ENCODE measurements at regions not wholly inside any gene's neighbourhood (a gene's known extent, or its start where the extent isn't known, plus 50 kb on each side); places are given as distances from the start of the nearest gene placed in this dataset.
"Not testable (repeated sequence)": the region's sequence is repeated elsewhere in the genome, so short reads cannot be mapped to it uniquely, and the experiment has no call there.

DNA sequence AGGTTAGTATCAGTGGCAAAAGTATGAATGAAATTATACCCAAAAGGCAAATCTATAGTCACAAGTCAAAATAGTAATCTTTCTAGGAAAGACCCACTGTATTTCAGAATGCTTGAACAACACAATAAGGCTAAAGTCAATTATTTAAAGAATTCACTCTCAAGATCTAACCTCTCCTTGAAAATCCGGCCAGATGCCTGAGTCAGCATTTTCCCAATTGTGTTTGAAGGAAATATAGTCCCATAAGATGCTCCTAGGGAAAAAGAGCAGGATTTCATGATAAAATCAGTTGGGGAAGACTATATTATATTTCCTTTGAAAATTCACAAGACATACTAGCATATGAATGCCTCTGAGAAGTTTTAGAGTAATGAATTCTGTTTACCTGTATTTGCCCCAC is 1075.0 kb downstream of the GRM8 start:
- DNase-seq, result no peak

DNA sequence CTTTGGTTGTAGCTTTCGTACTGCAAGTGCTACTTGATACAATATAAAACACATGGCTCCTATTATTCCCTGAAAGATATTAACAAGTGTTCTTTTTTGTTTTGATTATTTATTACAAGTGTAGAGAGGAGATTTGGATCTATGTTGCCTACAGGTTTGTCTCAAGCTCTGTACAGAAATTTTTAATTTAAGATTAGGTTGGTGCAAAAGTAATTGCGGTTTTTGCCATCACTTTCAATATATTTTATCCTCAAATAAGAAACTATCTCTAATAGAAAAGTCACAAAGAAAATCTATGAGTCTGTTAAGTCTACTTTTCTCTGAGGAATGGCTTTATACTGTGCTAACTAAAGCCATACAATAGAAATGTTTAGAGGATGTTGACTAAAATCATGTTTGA is 1086.1 kb downstream of the GRM8 start:
- DNase-seq, result no peak

DNA sequence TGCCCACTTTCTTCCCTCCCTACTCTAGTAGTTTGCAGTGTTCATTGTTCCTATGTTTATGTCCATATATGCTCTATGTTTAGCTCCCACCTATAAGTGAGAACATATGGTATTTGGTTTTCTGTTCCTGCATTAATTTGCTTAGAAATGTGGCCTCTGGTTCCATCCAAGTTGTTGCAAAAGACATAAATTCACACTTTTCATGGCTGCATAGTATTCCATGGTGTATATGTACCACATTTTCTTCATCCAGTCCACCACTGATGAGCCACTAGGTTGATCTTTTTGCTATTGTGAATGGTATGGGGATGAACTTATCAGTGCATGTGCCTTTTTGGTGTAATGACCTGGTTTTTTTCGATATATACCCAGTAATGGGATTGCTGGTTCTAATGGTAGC is 1089.1 kb downstream of the GRM8 start:
- no peak for DNase-seq

DNA sequence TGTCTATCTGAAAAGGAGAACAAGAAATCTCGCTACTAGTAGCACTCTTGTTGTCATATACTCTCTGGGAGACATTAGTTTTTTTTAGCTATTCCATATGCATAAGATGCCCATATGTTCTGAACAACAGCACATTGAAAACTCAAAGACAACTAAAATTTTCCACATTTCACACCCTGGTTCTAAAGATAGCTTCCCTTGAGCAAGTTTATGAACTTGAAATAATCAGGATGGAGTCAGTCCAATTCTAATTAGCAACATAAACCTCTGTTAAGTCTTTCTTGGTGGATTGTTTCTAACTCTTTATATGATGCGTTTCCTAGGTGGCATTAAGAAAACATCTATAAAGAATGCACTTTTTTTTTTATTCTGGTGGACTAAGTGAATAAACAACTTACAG is 1095.3 kb downstream of the GRM8 start:
- no peak for DNase-seq

DNA sequence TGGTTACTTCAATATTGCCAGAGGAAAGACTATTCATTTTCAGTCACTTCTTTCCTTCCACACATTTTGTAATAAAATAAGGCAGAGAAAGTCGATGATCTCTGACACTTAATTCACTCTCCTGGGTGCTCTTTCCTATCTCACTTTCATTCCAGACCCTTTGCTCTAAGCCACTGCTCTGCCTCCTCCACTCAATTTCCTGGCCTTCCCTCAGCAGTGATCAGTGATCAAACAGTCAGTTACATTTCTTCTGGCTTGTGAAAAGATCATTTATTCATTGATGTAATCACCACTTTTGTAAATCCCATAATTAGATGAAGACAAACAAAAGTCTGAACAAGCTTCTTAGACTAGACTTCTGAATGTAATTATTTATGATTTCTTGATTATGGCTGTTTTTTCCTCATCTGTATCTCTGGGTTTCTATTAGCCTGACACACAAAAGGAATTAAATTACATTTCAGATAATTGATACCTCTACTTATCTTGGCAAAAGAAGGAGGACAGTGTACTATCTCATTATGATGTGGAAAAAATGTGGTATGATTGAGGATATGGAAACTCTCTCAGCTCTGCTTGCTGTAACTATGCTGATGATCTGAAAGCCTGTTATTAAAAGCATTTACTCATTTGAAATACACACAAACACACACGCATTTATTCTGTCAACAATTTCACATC is 1102.3 kb downstream of the GRM8 start:
- peak; percentile 88 for DNase-seq

DNA sequence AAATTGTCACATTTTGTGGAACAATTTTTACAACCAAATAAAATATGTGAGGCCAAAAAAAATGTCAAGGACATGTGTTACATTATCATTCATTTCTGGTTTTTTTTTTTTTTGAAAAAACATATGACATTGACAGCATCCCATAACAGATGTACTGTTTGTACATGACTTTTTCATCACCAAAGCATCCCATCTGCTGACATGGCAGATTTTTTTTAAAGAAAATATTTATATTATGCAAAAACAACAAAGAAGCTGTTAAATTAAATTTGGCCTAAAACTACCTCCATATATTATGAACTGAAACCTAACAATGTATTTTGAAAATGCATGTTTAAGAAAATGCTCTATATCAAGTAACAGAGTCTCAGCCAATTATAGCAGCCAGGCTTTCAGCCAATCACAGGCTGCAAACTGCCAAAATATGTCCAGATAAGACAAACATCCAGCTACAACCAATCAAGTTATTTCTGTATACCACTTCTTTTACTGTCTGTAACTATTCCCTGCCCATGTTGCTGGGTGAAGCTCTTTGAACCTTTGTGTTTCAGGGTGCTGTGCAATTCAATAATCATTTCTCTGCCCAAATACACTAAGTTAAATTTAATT is 1111.8 kb downstream of the GRM8 start:
- no peak for DNase-seq

DNA sequence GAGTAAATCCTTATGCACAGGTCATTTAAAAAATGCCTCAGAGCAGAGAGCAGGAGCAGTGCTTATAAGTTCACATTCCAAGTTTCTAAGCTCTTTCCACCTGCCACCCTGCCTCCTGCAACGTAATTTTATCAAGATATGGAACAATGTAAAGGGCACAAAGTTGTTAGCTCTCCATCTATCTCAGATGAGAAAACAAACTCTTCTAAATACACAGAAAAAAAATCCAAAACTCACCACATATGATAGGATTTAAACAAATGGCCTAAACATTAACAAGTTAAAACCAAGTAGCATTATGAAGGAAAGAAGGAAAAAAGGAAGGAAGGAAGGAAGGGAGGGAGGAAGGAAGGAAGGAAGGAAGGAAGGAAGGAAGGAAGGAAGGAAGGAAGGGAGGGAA is 1132.8 kb downstream of the GRM8 start:
- DNase-seq, result no peak

DNA sequence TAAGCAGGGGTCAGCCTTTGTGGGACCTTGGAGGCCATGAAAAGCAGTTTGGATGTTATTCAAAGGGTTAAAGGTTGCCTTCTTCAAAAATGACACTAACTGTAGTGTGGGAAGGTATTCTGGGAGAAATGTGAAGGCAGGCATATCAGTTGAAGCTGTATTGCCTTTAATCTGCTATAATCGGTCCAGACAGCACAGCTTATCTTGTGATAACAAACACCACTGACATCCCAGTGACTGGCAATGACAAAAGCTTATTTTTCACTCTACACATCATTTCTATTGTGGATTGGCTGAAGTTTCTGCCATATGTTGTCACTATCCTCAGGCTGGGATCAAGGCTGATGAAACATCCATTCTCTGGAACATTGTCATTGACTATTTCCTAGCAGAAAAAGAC is 1149.2 kb downstream of the GRM8 start:
- DNase-seq, result no peak

DNA sequence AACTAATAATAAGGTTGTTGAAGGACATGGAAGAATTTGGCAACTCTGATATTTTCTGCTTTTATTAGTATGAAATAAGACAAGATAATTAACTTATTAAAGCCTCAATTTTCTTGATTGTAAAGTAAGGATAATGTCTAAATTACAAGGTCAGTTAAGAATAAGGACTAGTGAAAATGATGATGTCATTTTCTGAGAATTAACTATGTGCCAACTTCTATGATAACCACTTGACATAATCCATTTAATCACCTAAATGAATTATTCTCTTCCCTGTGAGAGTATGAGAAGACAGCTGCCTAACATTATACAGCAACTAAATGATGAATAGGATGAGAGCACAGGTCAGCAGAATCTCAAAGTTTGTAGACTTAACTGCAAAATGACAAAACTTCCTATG is 1153.4 kb upstream of the POT1 start:
- no peak for DNase-seq

DNA sequence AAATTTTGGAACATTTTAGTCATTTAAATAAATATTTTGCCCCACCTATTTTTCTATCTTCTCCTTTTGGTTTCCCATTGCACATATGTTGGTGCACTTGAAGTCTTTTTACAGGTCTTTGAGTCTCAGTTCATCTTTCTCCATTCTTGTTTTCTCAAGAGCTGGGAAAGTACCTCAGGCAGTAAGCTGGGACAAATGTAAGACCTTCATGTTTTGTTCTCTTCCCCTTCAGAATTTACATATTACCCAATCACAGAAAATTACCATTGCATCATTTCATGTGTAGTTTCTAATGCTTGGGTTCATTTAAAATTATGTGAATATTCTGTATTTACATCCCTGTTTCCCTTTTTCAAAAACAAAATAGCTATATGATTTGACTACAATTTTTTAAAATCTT is 1150.0 kb upstream of the POT1 start:
- no peak for DNase-seq

DNA sequence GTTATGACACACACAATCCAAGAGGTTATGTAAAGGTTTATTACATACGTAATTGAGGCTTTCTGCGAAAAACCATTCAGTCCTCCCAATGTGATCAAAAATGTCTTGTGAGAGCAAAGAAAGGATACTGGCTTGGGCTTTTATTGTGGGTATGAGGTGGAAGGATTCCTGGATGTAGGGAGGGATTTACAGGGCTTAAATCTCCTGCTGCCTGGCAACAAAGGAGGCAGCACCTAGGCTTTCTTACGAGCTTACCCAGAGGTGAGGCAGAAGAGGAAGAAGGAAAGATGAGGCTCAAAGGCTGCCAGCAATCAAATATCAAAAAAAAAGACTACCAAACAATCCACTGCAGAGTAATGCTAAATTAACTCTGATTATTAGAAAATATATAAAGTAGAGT is 1149.5 kb upstream of the POT1 start:
- DNase-seq, result no peak

DNA sequence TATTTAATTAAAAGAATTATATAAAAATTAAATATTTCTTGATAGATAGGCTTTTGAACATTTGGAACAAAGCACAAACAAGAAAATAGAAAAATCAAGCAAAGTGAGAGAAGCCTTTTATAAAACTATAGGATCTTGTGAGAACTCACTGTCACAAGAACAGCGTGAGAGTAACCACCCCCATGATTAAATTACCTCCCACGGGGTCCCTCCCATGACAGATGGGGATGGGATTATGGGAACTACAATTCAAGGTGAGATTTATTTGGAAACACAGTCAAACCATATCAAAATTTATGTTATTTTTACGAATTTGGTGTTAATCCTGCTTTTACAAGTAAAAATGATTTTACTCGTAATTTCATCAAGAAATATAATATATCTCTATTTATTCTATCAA is 1136.1 kb upstream of the POT1 start:
- no peak for DNase-seq

DNA sequence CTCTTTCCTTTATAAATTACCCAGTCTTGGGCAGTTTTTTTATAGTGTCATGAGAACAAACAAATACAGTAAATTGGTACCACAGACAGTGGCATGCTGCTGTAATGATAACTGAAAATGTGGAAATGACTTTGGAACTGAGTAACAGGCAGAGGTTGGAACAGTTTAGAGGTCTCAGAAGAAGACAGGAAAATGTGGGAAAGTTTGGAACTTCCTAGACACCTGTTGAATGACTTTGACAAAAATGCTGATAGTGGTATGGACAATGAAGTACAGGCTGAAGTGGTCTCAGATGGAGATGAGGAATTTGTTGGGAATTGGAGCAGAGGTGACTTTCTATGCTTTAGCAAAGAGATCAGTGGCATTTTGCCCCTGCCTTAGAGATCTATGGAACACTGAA is 1128.4 kb upstream of the POT1 start:
- no peak for DNase-seq

DNA sequence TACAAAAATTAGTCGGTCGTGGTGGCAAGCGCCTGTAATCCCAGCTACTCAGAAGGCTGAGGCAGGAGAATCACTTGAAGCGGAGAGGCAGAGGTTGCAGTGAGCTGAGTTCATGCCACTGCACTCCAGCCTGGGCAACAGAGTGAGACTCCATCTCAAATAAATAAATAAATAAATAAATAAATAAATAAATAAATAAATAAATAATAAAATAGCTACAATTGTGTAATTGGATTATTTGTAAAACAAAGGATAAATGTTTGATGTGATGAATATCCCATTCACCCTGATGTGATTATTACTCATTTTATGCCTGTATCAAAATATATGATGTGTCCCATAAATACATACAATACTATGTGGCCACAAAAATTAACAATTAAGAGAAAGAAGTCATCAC is 1127.0 kb upstream of the POT1 start:
- DNase-seq, result not testable (repeated sequence)

DNA sequence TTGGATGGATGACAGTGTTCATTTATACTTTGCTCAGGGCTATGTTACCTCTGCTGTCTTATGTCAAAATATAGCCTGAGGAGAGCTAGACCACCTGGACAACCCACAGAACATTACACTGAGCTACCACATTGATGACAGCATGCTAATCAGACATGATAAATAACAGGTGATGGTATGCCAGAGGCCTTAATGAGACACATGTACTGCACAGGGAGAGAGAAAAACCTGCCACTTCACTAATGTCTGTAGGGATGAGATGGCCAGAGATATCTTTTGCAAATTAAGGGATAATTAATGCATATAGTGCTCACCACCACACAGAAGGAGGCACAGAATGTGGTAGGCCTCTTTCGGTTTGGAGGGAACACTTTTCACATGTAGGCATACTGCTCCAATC is 1122.6 kb upstream of the POT1 start:
- DNase-seq, result no peak

DNA sequence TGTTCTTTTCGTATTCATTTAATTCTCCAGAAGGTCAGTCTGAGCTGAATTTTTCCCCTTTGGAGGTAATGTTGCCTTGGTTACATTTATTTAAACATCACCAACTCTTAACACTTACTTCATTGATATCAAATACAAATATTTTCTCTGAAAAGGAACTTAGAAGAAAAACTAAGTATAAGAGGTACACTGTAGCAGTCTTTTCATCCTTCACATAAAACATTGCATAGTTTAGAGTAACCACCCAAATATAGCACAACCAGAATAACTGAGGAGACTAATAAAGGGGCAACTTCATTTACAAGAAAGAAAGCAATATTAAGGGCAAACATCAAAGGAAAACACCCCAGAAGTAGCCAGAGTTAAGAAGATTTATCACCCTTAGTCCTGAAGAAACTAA is 1115.0 kb upstream of the POT1 start:
- DNase-seq, result no peak

DNA sequence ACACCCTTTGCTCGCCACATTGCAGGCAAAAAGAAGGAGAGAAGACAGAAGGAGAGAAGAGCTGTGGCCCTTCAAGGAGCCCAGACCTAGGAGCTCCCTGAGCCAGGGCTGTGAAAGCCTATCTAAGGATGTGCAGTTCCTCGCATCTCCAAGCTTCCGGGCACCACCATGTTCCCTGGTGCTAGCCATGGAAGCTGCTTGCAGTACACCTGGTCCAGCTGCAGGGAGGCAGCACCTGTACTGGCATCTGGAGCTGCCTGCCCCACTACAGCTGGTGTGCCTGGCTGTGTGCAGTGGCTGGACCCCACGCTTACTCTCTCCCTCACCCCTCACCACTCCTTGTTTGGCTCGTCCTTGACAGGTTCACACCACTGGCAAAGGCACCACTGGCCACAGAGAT is 1111.8 kb upstream of the POT1 start:
- no peak for DNase-seq

DNA sequence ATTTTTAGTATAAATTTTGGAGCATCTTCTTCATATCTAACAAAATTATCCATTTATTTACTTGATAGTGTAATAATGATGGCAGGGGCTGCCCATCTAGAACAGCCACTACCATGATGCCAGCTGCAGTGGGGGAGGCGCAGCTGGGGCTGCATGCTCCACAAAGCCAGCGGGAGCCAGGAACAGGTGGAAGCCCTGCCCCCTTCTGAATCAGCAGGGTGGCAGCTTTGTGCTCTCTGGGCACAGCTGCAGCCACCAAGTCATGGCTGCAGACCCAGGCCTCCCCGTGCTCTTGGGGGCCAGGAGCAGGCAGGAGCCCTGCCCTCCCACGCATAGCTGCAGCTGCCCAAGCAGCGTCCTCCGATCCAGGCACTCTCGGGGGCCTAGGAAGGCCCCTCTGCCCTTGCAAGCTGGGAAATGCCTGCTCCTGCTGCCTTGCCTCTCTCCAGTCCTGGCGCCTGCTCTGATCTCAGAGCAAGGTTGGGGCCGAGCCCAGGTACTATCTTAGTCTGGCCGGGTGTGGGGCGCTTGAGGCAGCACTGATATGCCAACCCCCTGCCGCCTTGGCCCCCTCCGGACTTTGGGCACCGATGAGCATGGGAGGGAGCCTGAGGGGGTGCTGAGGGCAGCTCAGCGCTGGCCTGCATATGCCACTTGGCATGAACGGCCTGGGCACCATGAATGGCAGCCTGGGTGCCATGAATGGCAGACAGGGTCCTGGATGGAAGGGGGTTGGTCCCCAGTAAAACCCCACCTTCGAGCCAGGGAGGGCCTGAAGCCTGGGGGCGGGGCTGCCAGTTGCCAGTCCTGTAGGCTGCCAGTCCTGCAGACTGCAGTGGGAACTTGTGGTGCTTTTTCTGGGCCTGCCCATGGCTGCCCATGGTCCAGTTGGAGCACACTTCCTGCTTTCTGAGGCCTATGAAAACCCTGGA is 1110.8 kb upstream of the POT1 start:
- no peak for DNase-seq

DNA sequence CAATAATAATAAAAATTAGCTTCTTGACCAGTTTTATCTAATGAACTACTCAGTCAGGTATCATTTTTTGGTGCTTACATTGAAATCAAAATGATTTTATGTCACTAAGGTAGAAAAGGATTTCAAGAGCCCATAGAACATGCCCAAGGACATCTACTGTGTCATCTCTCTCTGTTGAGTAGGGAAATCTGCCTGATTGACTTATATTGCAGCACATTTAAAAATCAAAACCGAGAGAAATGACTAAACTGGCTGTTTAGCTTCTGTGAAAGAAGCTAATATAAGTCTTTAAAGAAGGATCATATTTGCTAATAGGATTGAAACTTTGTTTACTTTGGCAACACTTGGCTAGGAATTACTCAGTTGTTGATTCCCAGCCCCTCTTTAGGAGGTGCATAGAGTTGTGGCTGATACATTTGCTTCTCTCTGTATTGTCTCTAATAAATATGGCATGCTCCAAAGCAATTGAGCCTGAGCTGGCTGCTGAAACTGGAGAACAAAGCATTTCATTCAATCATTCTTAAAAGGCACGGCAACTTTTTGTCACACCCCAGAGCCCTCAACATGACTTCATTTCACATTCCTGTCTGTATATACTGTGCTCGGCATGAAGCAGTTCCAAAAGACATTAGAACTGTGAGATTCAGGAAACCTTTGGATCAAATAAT is 1096.9 kb upstream of the POT1 start:
- no peak for DNase-seq

DNA sequence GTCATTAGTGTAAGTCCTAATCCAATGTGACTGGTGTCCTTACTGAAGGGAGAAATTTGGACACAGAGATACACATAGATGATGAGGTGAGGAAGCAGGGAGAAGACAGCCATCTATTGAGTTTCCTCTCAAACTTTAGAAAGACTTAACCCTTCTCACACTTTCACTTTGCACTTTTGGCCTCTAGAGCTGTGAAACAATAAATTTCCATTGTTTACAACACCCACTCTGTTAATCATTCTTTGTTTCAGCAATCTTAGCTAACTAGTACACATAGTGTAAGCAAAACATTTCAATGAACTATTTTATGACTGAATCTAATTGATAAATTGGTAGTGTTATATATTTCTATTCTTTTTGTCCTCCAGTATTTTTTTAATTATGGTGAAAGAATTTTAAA is 1092.8 kb upstream of the POT1 start:
- no peak for DNase-seq

DNA sequence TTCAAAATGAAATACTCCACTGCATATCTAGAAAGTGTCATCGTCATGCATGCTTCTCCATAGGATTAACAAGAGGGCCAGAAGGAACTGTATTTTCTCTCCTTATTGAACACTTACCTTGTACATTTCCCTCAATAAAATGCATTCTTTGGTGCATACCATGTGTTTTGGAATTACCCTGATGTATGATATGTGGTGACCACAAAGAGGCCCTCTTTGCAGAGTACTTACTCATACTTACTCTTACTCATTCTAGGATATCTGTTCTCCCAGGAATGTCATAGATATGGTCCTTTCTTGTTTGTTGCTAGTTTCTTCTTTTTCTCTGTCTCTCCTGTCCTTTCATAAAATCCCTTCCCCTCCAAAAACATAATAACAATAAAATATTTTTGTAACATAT is 1087.1 kb upstream of the POT1 start:
- no peak for DNase-seq

DNA sequence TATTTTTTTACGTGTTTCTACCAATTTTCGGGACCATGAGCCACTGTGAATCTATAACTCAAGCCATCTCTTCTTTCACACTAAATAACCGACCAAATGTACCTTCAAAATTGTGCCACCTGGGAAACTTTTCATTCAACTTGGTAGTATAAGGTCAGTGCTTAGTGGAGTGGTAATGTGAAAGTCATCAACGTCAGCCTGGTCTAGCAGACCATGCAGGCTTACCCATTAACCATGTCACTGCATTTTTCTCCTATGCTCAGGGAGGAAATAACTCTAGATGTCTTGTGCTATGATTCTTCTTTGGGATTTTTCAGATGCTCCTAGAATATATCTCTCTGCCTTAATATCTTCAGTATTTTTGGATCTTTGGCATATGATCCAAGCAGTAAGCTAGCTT is 1075.4 kb upstream of the POT1 start:
- DNase-seq, result no peak

DNA sequence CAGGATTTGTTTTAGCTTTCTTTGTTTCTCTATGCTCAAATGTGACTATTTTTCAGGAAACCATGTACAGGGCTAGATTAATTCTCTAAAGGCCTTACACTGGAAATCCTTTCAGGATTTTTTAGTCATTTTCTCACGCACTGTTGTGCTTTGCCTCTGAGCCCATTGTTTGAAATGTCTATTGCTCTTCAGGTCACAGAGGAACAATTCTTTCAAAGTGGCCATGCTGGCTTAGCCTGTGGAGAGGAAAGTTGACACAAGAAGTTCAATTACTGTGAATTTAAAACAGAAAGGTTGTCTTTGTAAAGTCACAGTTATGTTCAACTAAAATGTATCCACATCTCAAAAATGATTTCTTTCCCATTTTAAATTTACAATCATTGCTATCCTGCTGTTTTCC is 1071.7 kb upstream of the POT1 start:
- no peak for DNase-seq

DNA sequence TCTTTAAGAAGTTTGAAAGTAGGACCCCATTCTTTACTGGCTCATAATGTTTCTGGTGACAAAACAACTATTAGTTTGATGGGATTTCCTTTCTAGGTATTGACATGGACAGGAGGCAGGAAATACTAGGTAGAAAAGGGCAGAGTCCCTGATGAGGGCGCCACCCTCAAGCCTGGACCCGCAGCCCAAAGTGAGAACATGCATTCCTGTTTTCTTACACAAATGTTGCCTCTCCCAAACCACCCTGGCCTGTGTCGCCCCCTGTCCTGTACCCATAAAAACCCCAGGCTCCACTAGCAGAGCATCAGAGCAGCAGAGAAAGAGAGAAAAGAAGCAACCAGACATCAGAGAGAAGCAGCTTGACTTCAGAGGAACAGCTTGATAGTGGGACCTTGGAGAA is 1055.2 kb upstream of the POT1 start:
- DNase-seq, result no peak
